ENCODE measurements at regions not wholly inside any gene's neighbourhood (a gene's known extent, or its start where the extent isn't known, plus 50 kb on each side); places are given as distances from the start of the nearest gene placed in this dataset.

GRCh38 chr5:74250304-74251102 is 390.0 kb downstream of the ENC1 start:
- DNase-seq = no peak

GRCh38 chr5:74248576-74248975 is 392.0 kb downstream of the ENC1 start:
- no peak for DNase-seq

- no peak for DNase-seq
These were observed 396.1 kb downstream of the ENC1 start for GRCh38 chr5:74244406-74244805.

GRCh38 chr5:74243634-74244033 is 396.9 kb downstream of the ENC1 start:
- DNase-seq = no peak

GRCh38 chr5:74242516-74242915 is 398.0 kb downstream of the ENC1 start:
- no peak for DNase-seq

- no peak for DNase-seq
These were observed 398.8 kb downstream of the ENC1 start for GRCh38 chr5:74241751-74242140.

- peak; percentile 47 for DNase-seq
These were observed 399.5 kb downstream of the ENC1 start for GRCh38 chr5:74240783-74241750.

GRCh38 chr5:74239261-74239660 is 401.3 kb downstream of the ENC1 start:
- DNase-seq = no peak

- no peak for DNase-seq
These were observed 402.9 kb downstream of the ENC1 start for GRCh38 chr5:74237571-74238145.

GRCh38 chr5:74235552-74235951 is 405.0 kb downstream of the ENC1 start:
- no peak for DNase-seq

GRCh38 chr5:74233571-74233970 is 407.0 kb downstream of the ENC1 start:
- DNase-seq = no peak

GRCh38 chr5:74233091-74233490 is 407.4 kb downstream of the ENC1 start:
- DNase-seq = no peak

GRCh38 chr5:74232276-74232675 is 408.3 kb downstream of the ENC1 start:
- DNase-seq = no peak

- no peak for DNase-seq
These were observed 408.8 kb downstream of the ENC1 start for GRCh38 chr5:74231697-74232096.

- no peak for DNase-seq
These were observed 413.6 kb downstream of the ENC1 start for GRCh38 chr5:74226716-74227485.

- DNase-seq = no peak
These were observed 414.9 kb downstream of the ENC1 start for GRCh38 chr5:74225587-74225986.

- DNase-seq = no peak
These were observed 416.2 kb downstream of the ENC1 start for GRCh38 chr5:74224331-74224730.

GRCh38 chr5:74222806-74223205 is 417.7 kb downstream of the ENC1 start:
- DNase-seq = no peak

GRCh38 chr5:74221413-74221812 is 419.1 kb downstream of the ENC1 start:
- no peak for DNase-seq

- no peak for DNase-seq
These were observed 424.5 kb downstream of the ENC1 start for GRCh38 chr5:74216012-74216411.

GRCh38 chr5:74212336-74212735 is 428.2 kb downstream of the ENC1 start:
- peak; percentile 13 for DNase-seq

GRCh38 chr5:74209571-74209970 is 431.0 kb downstream of the ENC1 start:
- DNase-seq = no peak
